GM18951 (cell line): ENCODE measurements at regions not wholly inside any gene's neighbourhood (a gene's known extent, or its start where the extent isn't known, plus 50 kb on each side); places are given as distances from the start of the nearest gene placed in this dataset.

Experiments
- POLR2A ChIP-seq: IDR thresholded peaks from 4 replicates; pipeline ENCODE4 v1.6.1; 2011; ENCODE audit warnings: mild to moderate bottlenecking; ENCODE audit not compliant: insufficient read length, insufficient read depth; ENCODE audit errors: extremely low read depth
- in situ Hi-C: fragments of 300-500 bp; cut with MboI; formaldehyde crosslinking; loops from one replicate; pipeline ENCODE4 v1.12.0; 2022; ENCODE audit warnings: low sequenced_read_pairs, mixed read lengths, inconsistent platforms; ENCODE audit not compliant: unreplicated experiment

DNA sequence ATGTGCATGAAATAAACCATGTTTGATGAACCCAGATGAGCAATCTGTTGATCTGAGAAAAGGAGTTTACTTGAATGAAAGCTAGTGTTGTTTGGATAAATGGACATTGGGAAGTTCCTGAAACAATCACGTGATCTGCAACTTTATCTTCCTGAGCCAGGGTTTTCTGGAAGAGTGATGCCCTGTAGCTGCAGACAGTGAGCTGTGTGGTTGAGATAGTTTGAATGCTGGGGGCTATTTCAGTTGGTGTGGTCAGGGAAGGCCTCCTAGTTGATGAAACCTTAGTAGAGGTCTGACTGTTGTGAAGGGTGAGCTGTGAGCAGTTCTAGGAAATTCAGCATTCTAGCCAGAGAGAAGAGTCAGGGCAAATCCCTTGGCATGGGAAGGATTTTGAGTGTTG is 643.7 kb downstream of the UTRN start:
- in situ Hi-C loops, result loop anchor here (25.0 kb wide), 1 partner anchor 342 kb away; no protein-coding TSS in a partner anchor
- TF ChIP-seq POLR2A, result no peak

DNA sequence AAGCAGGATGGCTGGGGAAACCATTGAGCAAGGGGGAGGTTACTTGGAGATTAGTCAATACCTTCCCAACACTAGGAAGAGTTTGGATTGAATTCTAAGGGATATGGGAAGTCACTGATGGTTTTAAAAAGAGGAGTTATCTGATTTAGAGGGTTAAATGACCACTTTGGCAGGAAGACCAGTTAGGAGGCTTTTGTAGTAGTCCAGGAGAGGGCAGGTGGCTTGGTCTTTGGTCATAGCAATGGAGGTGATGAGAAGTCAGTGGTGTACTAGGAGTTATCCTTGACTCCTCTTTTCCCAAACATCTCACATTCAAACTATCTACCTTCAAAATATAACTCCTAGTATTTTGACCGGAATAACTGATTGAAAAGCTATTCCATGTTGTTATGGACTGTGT is 644.1 kb downstream of the UTRN start:
- no peak for TF ChIP-seq POLR2A
- in situ Hi-C loops, result loop anchor here (25.0 kb wide), 1 partner anchor 342 kb away; no protein-coding TSS in a partner anchor

DNA sequence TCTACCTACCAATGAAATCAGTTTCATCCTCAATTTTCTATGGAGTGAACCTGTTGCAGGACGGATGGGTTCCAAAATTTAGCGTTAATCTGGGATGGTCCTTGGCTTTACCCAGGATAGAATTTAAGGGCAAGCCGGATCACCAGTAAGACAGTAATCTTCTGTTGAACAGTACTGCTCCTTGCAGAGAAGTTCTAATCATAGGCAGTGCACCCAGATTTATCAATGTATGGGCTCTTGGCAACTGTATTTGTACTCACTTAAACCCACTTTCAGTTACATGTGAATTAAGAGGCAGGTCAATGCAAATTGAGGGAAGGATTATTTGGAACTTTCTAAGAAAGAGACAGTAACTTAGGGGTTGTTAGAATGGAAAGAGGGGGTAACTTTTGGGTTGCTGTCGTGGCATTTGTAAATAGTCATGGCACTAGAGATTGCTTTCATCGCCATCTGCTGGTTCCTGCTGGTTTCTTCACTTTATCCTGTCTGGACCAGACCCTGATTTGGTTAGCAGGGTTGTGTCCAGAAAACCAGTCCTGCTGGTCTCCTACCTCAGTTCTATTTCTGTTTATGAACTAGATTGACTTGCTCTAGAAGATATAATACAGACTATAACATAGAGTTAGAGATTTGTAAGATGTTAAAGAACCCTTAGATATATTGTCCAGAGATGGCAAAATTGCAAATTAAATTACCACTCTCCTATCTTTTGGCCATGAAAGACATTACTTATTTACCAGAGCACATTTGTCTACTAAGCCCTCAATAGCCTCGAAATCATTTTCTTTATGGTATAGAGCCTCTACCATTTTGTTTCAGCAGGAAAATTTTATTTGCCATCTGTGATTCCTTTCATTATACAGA is 646.3 kb downstream of the UTRN start:
- no peak for TF ChIP-seq POLR2A
- in situ Hi-C loops, result loop anchor here (25.0 kb wide), 1 partner anchor 344 kb away; no protein-coding TSS in a partner anchor

DNA sequence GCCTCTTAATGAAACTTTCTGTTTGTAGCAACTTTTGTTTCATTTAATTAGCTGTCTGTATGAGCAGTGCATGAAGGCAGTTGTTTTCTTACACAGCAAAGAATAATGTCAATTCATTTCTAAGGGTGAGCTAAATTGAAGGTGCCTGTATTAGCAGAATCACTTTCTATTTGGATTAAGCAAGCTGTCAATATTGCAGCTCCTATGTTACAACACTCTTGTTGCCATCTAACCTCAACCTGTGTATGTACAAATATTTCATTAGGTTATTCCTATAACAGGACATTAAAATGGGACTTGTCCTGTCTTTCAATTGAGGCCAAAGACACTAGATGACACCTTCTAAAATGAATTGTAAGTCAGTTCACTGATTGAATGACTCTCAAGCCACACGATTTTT is 647.5 kb downstream of the UTRN start:
- in situ Hi-C loops, result loop anchor here (25.0 kb wide), 1 partner anchor 345 kb away; no protein-coding TSS in a partner anchor
- TF ChIP-seq POLR2A, result no peak

DNA sequence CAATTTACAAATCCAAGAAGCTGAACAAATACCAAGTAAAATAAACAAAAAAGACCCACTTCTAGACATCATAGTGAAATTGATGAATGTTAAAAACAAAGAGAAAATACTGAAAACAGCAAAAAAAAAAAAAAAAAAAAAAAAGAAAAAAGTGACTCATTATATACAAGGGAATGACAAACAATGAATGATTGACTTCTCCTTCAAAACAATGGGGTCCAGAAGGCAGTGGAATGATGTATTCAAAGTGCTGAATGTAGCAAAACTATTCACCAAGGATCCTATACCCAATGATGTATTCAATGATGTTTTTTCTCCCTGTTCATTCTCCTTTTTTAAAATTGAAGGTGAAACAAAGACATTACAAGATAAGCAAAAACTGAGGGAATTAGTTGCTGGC is 650.0 kb downstream of the UTRN start:
- in situ Hi-C loops, result loop anchor here (25.0 kb wide), 1 partner anchor 348 kb away; no protein-coding TSS in a partner anchor

DNA sequence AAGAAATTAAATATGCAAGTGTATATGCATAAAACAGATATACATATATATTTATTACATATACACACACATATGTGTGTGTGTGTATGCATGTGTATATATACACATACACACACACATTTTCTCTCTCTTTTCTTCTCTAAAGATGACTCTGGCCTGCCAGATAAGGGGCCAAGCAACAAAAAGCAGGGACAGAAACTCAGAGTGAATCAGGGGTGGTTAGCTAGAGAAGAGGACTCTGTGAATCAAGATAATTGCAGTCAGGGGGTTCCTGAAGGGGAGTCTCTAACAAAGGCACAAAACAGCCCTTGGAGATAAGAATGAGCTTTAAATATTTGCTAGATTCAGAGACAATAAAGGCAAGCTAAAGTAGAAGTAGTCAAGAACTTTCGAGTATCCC is 650.5 kb downstream of the UTRN start:
- in situ Hi-C loops, result loop anchor here (25.0 kb wide), 1 partner anchor 348 kb away; no protein-coding TSS in a partner anchor
- no peak for TF ChIP-seq POLR2A

More for the DNA sequence above, 650.0 kb downstream of the UTRN start:
- TF ChIP-seq POLR2A, result no peak

DNA sequence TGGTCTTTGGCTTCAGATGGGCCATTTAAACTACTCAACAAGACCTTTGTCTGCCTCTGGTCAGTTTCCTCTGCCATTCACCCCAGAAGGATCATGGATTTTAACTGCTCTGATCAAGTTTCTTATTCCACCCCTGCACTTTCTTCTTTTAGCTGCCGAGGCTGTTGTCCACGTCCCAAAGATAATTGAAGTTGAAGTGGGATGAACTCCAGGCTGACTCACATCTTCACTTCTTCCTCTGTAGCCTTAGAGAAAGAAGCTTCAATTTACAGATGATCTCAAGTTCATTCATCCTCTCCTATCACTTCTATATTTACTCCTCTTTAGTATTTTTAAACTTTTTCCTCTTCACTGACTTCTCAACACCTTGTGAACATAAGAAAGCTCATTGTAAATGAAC is 651.6 kb downstream of the UTRN start:
- TF ChIP-seq POLR2A, result no peak
- in situ Hi-C loops, result loop anchor here (25.0 kb wide), 1 partner anchor 349 kb away; no protein-coding TSS in a partner anchor

DNA sequence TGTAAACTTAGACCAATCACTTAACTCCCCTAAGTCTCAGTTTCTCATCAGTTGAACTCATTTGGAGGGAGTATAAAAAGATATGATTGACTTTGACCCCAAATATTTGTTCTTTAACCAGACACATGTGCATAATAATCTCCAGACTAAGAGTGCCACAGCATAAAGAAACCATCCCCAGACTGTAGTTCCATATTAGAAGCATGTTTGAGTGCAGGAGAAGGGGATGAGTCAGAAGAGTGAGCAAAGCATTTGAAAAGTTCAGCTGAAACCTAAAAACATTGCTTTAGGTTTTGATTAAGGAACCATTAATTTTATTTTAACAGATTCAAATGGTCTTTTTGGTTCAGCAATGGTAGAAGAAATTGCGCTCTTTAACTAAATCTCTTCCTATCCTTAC is 654.8 kb downstream of the UTRN start:
- in situ Hi-C loops, result loop anchor here (25.0 kb wide), 1 partner anchor 353 kb away; no protein-coding TSS in a partner anchor
- no peak for TF ChIP-seq POLR2A

DNA sequence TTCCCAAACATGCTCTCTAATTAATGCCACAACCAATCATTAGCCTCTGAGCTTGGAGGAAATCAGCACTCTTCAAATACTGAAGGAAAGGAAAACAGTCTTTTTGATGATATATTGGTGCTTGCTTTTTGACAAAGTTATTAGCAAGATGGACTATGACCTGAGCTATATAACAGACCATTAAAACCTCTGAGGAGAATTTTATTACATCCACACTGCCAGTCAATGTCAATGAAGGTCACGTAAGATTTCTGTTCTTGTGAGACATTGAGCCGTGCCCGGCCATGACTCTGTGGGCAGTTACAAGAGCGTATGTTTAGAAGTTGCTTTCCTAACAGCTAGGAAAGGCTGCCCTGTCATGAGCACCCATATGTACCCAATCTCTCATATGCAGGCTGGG is 659.0 kb downstream of the UTRN start:
- TF ChIP-seq POLR2A, result no peak
- in situ Hi-C loops, result loop anchor here (25.0 kb wide), 1 partner anchor 357 kb away; no protein-coding TSS in a partner anchor

DNA sequence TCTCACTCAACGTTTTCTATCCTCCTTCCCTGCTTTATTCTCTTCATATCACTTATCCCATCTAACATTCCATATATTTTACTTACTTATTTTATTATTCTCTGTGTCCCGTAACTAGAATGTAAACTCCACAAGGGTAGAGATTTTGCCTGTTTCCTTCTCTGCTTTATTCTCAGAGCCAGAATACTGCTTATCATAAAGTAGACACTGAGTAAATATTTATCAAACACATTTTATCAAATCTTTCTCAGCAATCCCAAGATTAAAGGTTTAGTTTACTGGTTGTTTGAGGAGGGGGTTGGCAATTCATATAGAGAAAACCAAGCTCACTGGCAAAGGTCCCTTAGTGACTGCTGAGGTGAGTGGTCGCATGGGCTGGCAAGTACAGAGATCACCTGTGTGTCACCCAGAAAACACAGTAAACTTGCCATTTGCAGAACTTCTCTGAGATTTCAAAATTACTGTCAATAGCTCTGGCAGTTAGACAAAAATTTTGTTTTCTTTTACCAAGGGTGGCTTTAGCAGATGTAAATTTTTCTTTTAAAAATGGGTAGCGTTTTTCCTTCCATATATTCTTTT is 662.4 kb downstream of the UTRN start:
- in situ Hi-C loops, result loop anchor here (25.0 kb wide), 1 partner anchor 360 kb away; no protein-coding TSS in a partner anchor
- TF ChIP-seq POLR2A, result no peak

DNA sequence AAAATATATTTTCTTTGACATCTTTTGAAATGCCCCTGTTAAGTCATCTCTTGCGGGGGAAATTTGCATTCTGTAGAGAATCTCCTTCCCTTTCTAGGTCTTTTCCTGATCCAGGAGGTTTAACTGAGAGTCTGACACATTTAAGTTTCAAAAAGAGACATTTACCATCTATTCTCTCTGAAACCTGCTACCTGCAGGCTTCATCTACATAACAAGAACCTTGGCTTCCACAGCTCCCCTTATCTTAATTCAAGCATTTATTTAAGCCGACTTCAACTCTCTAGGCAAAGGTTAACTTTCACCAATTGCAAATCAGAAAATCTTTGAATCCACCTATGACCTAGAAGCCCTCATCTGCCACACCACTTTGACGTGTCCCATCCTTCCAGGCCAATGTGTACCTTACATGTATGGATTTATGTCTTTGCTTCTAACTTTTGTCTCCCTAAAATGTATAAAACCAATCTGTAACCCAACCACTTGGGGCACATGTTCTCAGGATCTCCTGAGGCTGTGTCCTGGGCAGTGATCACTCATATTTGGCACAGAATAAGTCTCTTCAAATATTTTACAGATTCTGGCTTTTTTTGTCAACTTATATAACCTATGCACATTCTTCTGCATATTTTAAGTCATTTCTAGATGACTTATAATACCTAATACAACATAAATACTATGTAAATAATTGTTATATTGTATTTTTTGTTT is 666.7 kb downstream of the UTRN start:
- TF ChIP-seq POLR2A, result no peak
- in situ Hi-C loops, result no loop called here

DNA sequence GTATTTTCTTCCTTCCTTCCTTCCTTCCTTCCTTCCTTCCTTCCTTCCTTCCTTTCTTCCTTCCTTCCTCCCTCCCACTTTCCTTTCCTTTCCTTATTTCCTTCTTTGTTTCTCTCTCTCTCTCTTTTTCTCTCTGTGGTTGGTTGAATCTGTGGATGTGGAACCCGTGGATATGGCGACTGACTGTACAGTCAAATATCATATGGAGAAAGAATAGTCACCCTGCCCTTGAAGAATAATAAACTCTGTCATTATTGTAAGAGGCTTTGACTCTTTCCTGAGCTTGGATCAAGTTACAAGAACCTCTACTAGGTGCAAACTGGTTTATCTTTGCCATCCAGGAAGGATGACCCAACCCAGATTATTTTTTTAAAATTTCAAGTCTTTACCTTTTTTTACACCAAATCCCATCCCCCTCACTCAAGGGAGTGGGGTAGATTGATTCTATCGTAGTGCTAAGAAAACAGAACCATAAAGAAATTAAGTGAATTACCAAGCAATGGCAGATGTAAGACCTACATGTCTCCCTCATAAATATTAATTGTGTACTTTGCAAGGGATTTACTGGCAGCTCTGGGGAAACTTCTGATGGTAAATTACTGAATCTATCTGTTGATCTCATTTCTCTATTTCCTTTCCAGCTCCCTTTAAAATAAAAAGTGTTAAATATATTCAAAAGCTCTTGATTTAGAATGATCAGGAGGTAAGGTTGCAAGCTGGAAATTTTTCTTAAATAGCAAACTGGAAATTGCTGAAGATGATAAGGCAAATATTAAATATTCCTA is 667.5 kb downstream of the UTRN start:
- TF ChIP-seq POLR2A, result no peak
- in situ Hi-C loops, result no loop called here
